Colonic mucosa (tissue), 4 donors: ENCODE measurements at regions not wholly inside any gene's neighbourhood (a gene's known extent, or its start where the extent isn't known, plus 50 kb on each side); places are given as distances from the start of the nearest gene placed in this dataset.

ENCODE experiments used
- DNase-seq: peaks from one replicate; pipeline ENCODE4 v3.0.0-alpha.2; 2020
- H3K27ac ChIP-seq: fragments of 200-600 bp; one replicate; pipeline ENCODE4 v1.8.0; 2021
- H3K27me3 ChIP-seq: fragments of 200-600 bp; one replicate; pipeline ENCODE4 v1.8.0; 2021
- H3K36me3 ChIP-seq: fragments of 200-600 bp; one replicate; pipeline ENCODE4 v1.8.0; 2021
- H3K4me1 ChIP-seq: fragments of 200-600 bp; one replicate; pipeline ENCODE4 v1.8.0; 2021; ENCODE audit warnings: mild to moderate bottlenecking
- H3K4me3 ChIP-seq: fragments of 200-600 bp; one replicate; pipeline ENCODE4 v1.8.0; 2021
- H3K9ac ChIP-seq, 2 donors: one replicate each; pipeline ENCODE4 v1.7.0; 2013; ENCODE audit warnings: control low read depth in 2 of 2, low read depth in 2 of 2, low read length in 2 of 2
- H3K9me3 ChIP-seq: fragments of 200-600 bp; one replicate; pipeline ENCODE4 v1.8.0; 2021
- CTCF ChIP-seq: fragments of 200-600 bp; IDR thresholded peaks from one replicate; pipeline ENCODE4 v1.8.0; 2022; ENCODE audit warnings: antibody characterized with exemption, mild to moderate bottlenecking
- intact Hi-C: fragments of 100-400 bp; cut with DNase I; formaldehyde crosslinking; loops from one replicate; pipeline ENCODE4 v1.14.1; 2022
- donor health status: healthy.
- donor health status: DM: no; HTN: no; CAD: no.
- donor health status: DM: no; HTN: no; CAD: no.

- H3K4me1 ChIP-seq: no peaks in the 10 kb centered on the region
- H3K36me3 ChIP-seq: no peaks in the 10 kb centered on the region
- H3K27me3 ChIP-seq: no peaks in the 10 kb centered on the region
- H3K4me3 ChIP-seq: no peak overlapping the region
- TF ChIP-seq CTCF: no peak
- H3K9me3 ChIP-seq: no peaks in the 10 kb centered on the region
- intact Hi-C loops: no loop called here
- no peak overlapping the region for H3K9ac ChIP-seq
- no peak for DNase-seq
- H3K27ac ChIP-seq: no peak overlapping the region
These were observed 199.9 kb downstream of the CD83 start for GRCh38 chr6:14317387-14317970.

- no peak overlapping the region for H3K4me3 ChIP-seq
- no peaks in the 10 kb centered on the region for H3K4me1 ChIP-seq
- intact Hi-C loops: no loop called here
- H3K27me3 ChIP-seq: no peaks in the 10 kb centered on the region
- no peaks in the 10 kb centered on the region for H3K9me3 ChIP-seq
- H3K27ac ChIP-seq: no peak overlapping the region
- no peak overlapping the region for H3K9ac ChIP-seq
- no peak for TF ChIP-seq CTCF
- H3K36me3 ChIP-seq: no peaks in the 10 kb centered on the region
- DNase-seq: no peak
These were observed 202.8 kb downstream of the CD83 start for GRCh38 chr6:14320332-14320731.

- Histone ChIP-seq H3K4me3 (no peak overlapping the region), H3K9ac (no peak overlapping the region), H3K4me1 (no peaks in the 10 kb centered on the region), H3K36me3 (no peaks in the 10 kb centered on the region), H3K27ac (no peak overlapping the region), H3K27me3 (no peaks in the 10 kb centered on the region), H3K9me3 (no peaks in the 10 kb centered on the region)
- TF ChIP-seq CTCF: no peak
- DNase-seq: peak; percentile 24
- intact Hi-C loops: no loop called here
These were observed 204.6 kb downstream of the CD83 start for GRCh38 chr6:14321992-14322772.

GRCh38 chr6:14322841-14323240, 205.3 kb downstream of the CD83 start:
- intact Hi-C loops: no loop called here
- Histone ChIP-seq H3K27me3 (no peaks in the 10 kb centered on the region), H3K36me3 (no peaks in the 10 kb centered on the region), H3K27ac (no peak overlapping the region), H3K9me3 (no peaks in the 10 kb centered on the region), H3K4me3 (no peak overlapping the region), H3K9ac (no peak overlapping the region), H3K4me1 (no peaks in the 10 kb centered on the region)
- no peak for TF ChIP-seq CTCF
- DNase-seq: no peak

- Histone ChIP-seq H3K9me3 (no peaks in the 10 kb centered on the region), H3K4me1 (no peaks in the 10 kb centered on the region), H3K4me3 (no peak overlapping the region), H3K9ac (no peak overlapping the region), H3K27me3 (no peaks in the 10 kb centered on the region), H3K27ac (no peak overlapping the region), H3K36me3 (no peaks in the 10 kb centered on the region)
- no peak for DNase-seq
- TF ChIP-seq CTCF: no peak
- intact Hi-C loops: no loop called here
These were observed 209.2 kb downstream of the CD83 start for GRCh38 chr6:14326774-14327173.
